GM12878 (cell line): ENCODE measurements at regions not wholly inside any gene's neighbourhood (a gene's known extent, or its start where the extent isn't known, plus 50 kb on each side); places are given as distances from the start of the nearest gene placed in this dataset.

Source experiments
- BACH1 ChIP-seq: fragments of 450-650 bp; IDR thresholded peaks from 2 replicates; pipeline ENCODE4 v1.6.1; 2017; ENCODE audit warnings: mild to moderate bottlenecking, borderline replicate concordance
- CBX3 ChIP-seq: fragments of 200-600 bp; sonication (generic); IDR thresholded peaks from 2 replicates; pipeline ENCODE4 v1.6.1; 2016; ENCODE audit warnings: low read depth, borderline replicate concordance
- CBX5 ChIP-seq: sonication (generic); IDR thresholded peaks from 2 replicates; pipeline ENCODE4 v1.6.1; 2016; ENCODE audit warnings: low read depth, moderate library complexity, mild to moderate bottlenecking, inconsistent platforms
- CEBPB ChIP-seq, 2 experiments: fragments of 150-350 bp in 1 of 2; IDR thresholded peaks; 2 replicates each; pipeline ENCODE4 v1.6.1; 2012 to 2014; ENCODE audit warnings: low read depth in 2 of 2, low read length in 2 of 2, borderline replicate concordance in 1 of 2, inconsistent platforms in 1 of 2
- CHD2 ChIP-seq: IDR thresholded peaks from 2 replicates; pipeline ENCODE4 v1.6.1; 2011; ENCODE audit warnings: low read depth, low read length, improper control_type of control experiment, borderline replicate concordance
- CTCF ChIP-seq, 3 experiments: IDR thresholded peaks in 2 of 3; conservative IDR thresholded peaks in 1 of 3; 2 replicates each; pipeline ENCODE4 v1.5.1; 2011; ENCODE audit warnings: low read depth in 3 of 3, low read length in 3 of 3, mild to moderate bottlenecking in 3 of 3, control low read depth in 2 of 3, moderate library complexity in 2 of 3, inconsistent platforms in 1 of 3, mixed read lengths in 1 of 3; ENCODE audit not compliant: control insufficient read depth in 2 of 3, insufficient read depth in 1 of 3; ENCODE audit errors: extremely low read depth in 1 of 3
- DPF2 ChIP-seq: fragments of 450-650 bp; IDR thresholded peaks from 2 replicates; pipeline ENCODE4 v1.6.1; 2017; ENCODE audit warnings: mild to moderate bottlenecking
- E4F1 ChIP-seq: fragments of 450-650 bp; IDR thresholded peaks from 2 replicates; pipeline ENCODE4 v1.6.1; 2018; ENCODE audit warnings: borderline replicate concordance, mild to moderate bottlenecking; ENCODE audit not compliant: partially characterized antibody
- EZH2 ChIP-seq: IDR thresholded peaks from 2 replicates; pipeline ENCODE4 v1.6.1; 2012; ENCODE audit warnings: low read depth, mild to moderate bottlenecking, control low read depth, inconsistent platforms, low read length, borderline replicate concordance; ENCODE audit not compliant: control insufficient read depth
- KLF5 ChIP-seq: fragments of 450-650 bp; IDR thresholded peaks from 2 replicates; pipeline ENCODE4 v1.6.1; 2014; ENCODE audit warnings: mild to moderate bottlenecking; ENCODE audit not compliant: partially characterized antibody
- MEF2A ChIP-seq: IDR thresholded peaks from 2 replicates; pipeline ENCODE4 v1.6.1; 2011; ENCODE audit warnings: low read depth, mild to moderate bottlenecking, low read length, moderate library complexity; ENCODE audit not compliant: insufficient read depth
- POLR2A ChIP-seq: IDR thresholded peaks from 2 replicates; pipeline ENCODE4 v1.6.1; 2011; ENCODE audit warnings: low read depth, mild to moderate bottlenecking, low read length
- POLR2AphosphoS5 ChIP-seq: IDR thresholded peaks from 2 replicates; pipeline ENCODE4 v1.6.1; 2011; ENCODE audit warnings: mild to moderate bottlenecking, low read length, inconsistent platforms
- RUNX3 ChIP-seq: IDR thresholded peaks from 2 replicates; pipeline ENCODE4 v1.6.1; 2012; ENCODE audit warnings: low read length, inconsistent platforms
- STAT3 ChIP-seq: IDR thresholded peaks from 2 replicates; pipeline ENCODE4 v1.6.1; 2011; ENCODE audit warnings: low read depth, low read length, improper control_type of control experiment
- ZBTB4 ChIP-seq: fragments of 450-650 bp; formaldehyde crosslinking; IDR thresholded peaks from 2 replicates; pipeline ENCODE4 v1.4.0; 2022; ENCODE audit warnings: mild to moderate bottlenecking, moderate library complexity
- TF ChIP-seq, protein P1 (sequence below): fragments of 450-650 bp; IDR thresholded peaks from 2 replicates; pipeline ENCODE4 v1.6.1; 2017; ENCODE audit warnings: mild to moderate bottlenecking
- TF ChIP-seq, protein P2 (sequence below): IDR thresholded peaks from 2 replicates; pipeline ENCODE4 v1.6.1; 2011; ENCODE audit warnings: mild to moderate bottlenecking, low read depth, low read length, moderate library complexity; ENCODE audit not compliant: insufficient replicate concordance

DNA sequence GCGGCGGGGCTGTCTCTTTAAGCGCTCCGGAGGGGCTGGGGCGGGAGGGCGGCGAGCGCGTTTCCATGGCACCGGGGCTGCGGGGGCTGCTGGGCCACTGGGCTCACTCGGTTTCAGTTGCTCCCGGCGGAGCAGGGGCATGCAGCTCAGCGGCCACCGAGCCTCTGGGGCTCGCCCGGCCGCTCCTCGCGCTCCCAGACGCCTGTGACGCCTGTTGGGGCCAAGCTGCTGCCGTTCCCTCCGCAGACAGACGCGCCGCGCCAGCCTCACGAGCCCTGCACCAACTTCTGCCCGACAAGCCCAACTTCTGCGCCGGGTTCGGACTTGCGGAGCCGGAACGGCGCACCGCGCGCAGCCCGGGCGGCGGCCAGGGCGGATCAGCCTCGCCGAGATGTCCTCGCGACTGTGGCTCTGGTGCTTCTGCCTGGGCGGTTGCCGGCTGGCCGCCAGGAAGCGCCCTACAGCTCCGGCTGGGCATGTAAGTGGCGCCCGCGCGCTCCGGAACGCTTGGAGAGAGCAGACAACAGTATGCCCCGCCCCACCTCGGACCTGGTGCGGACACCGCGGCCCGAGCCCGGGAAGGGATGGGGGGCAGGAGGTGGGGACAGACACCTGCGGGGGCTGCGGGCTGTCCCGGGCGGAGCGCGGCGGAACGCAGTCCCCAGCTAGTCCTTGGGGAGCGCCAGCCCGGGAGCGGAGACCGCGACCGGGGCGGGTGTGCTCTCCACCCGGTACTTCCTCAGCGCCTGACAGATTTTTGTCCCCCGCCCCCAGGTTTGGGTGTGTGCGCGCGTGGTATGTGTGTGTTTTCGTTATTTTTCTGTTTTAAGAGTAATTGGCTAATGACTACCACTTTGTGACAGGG lies 154.1 kb upstream of the GOLIM4 start (continued):
- TF ChIP-seq E4F1 (no peak), RUNX3 (0 out of 2 replicates have a peak, but pooled peaks have one; percentile 18), STAT3 (no peak), BACH1 (no peak), ZBTB4 (CRISPR knock-in tag) (no peak), CBX3 (no peak), KLF5 (no peak), CBX5 (0 out of 2 replicates have a peak, but pooled peaks have one; percentile 20), POLR2AphosphoS5 (peak; percentile 72), DPF2 (0 out of 2 replicates have a peak, but pooled peaks have one; percentile 58), POLR2A (peak; percentile 82), CTCF (IDR thresholded peaks at IDR 0.05 in 2 of 3, conservative IDR thresholded peaks at IDR 0.05 in 1 of 3; ENCODE audit: control insufficient read depth in 2 of 3, extremely low read depth in 1 of 3, insufficient read depth in 1 of 3, low read depth in 3 of 3, low read length in 3 of 3) (peak; percentile 36 to 60 (median 51)), EZH2 (no peak), CEBPB (IDR thresholded peaks at IDR 0.05; ENCODE audit: borderline replicate concordance in 1 of 2, low read depth in 2 of 2, low read length in 2 of 2) (no peak), MEF2A (no peak), CHD2 (no peak)
- TF ChIP-seq, protein P1, sequence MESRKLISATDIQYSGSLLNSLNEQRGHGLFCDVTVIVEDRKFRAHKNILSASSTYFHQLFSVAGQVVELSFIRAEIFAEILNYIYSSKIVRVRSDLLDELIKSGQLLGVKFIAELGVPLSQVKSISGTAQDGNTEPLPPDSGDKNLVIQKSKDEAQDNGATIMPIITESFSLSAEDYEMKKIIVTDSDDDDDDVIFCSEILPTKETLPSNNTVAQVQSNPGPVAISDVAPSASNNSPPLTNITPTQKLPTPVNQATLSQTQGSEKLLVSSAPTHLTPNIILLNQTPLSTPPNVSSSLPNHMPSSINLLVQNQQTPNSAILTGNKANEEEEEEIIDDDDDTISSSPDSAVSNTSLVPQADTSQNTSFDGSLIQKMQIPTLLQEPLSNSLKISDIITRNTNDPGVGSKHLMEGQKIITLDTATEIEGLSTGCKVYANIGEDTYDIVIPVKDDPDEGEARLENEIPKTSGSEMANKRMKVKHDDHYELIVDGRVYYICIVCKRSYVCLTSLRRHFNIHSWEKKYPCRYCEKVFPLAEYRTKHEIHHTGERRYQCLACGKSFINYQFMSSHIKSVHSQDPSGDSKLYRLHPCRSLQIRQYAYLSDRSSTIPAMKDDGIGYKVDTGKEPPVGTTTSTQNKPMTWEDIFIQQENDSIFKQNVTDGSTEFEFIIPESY: no peak
- TF ChIP-seq, protein P2, sequence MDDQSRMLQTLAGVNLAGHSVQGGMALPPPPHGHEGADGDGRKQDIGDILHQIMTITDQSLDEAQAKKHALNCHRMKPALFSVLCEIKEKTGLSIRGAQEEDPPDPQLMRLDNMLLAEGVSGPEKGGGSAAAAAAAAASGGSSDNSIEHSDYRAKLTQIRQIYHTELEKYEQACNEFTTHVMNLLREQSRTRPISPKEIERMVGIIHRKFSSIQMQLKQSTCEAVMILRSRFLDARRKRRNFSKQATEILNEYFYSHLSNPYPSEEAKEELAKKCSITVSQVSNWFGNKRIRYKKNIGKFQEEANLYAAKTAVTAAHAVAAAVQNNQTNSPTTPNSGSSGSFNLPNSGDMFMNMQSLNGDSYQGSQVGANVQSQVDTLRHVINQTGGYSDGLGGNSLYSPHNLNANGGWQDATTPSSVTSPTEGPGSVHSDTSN: no peak
